Brain microvascular endothelial cell (primary cell): ENCODE measurements at regions not wholly inside any gene's neighbourhood (a gene's known extent, or its start where the extent isn't known, plus 50 kb on each side); places are given as distances from the start of the nearest gene placed in this dataset.

ENCODE experiments used
- DNase-seq: peaks from one replicate; pipeline ENCODE4 v3.0.0-alpha.2; 2020
- H3K27ac ChIP-seq: fragments of 250-450 bp; sonication (Bioruptor Pico); 2 replicates; pipeline ENCODE4 v1.5.1; 2020; ENCODE audit warnings: mild to moderate bottlenecking, moderate library complexity
- H3K27me3 ChIP-seq: fragments of 250-450 bp; sonication (Bioruptor Pico); replicated peaks from 2 replicates; pipeline ENCODE4 v1.5.1; 2020; ENCODE audit warnings: mild to moderate bottlenecking
- H3K36me3 ChIP-seq: fragments of 250-450 bp; sonication (Bioruptor Pico); replicated peaks from 2 replicates; pipeline ENCODE4 v1.5.1; 2020; ENCODE audit warnings: mild to moderate bottlenecking
- H3K4me3 ChIP-seq: 2 replicates; pipeline ENCODE4 v1.5.1; 2011; ENCODE audit warnings: low read depth, mild to moderate bottlenecking, control low read depth, low read length, moderate library complexity
- CTCF ChIP-seq: IDR thresholded peaks from 2 replicates; pipeline ENCODE4 v1.5.1; 2011; ENCODE audit warnings: low read depth, mild to moderate bottlenecking, moderate library complexity, low read length, control low read depth, inconsistent platforms; ENCODE audit errors: missing control alignments
- in situ Hi-C: cut with HindIII; loops from 2 replicates; pipeline ENCODE4 v1.10.0; 2017; ENCODE audit warnings: low sequenced_read_pairs, low pct_ligation_motif_present

GRCh38 chr5:36440300-36440699 lies 138.6 kb upstream of the RANBP3L start:
- in situ Hi-C loops: no loop called here

GRCh38 chr5:36441280-36441679 lies 139.6 kb upstream of the RANBP3L start:
- in situ Hi-C loops: no loop called here
- H3K36me3 ChIP-seq: no peaks in the 10 kb centered on the region
- no peak for TF ChIP-seq CTCF
- H3K4me3 ChIP-seq: no peak overlapping the region
- H3K27ac ChIP-seq: no peak overlapping the region
- no peak for DNase-seq
- H3K27me3 ChIP-seq: peaks cover 3% of the 10 kb centered on the region

More at GRCh38 chr5:36440300-36440699, 138.6 kb upstream of the RANBP3L start:
- no peak overlapping the region for H3K4me3 ChIP-seq
- H3K36me3 ChIP-seq: no peaks in the 10 kb centered on the region
- H3K27ac ChIP-seq: no peak overlapping the region
- H3K27me3 ChIP-seq: peaks cover 3% of the 10 kb centered on the region
- no peak for DNase-seq
- TF ChIP-seq CTCF: no peak

- TF ChIP-seq CTCF: no peak
- no peaks in the 10 kb centered on the region for H3K27me3 ChIP-seq
- no peak for DNase-seq
- no peak overlapping the region for H3K27ac ChIP-seq
- no peak overlapping the region for H3K4me3 ChIP-seq
- in situ Hi-C loops: no loop called here
- no peaks in the 10 kb centered on the region for H3K36me3 ChIP-seq
Measured at GRCh38 chr5:36442352-36442751, 140.7 kb upstream of the RANBP3L start.

GRCh38 chr5:36442796-36443195 lies 141.1 kb upstream of the RANBP3L start:
- DNase-seq: peak; percentile 68
- H3K27me3 ChIP-seq: no peaks in the 10 kb centered on the region
- H3K27ac ChIP-seq: no peak overlapping the region
- in situ Hi-C loops: no loop called here
- H3K4me3 ChIP-seq: no peak overlapping the region
- no peaks in the 10 kb centered on the region for H3K36me3 ChIP-seq
- TF ChIP-seq CTCF: no peak

- DNase-seq: no peak
- TF ChIP-seq CTCF: no peak
- H3K36me3 ChIP-seq: no peaks in the 10 kb centered on the region
- no peak overlapping the region for H3K27ac ChIP-seq
- no peak overlapping the region for H3K4me3 ChIP-seq
- in situ Hi-C loops: no loop called here
- no peaks in the 10 kb centered on the region for H3K27me3 ChIP-seq
Measured at GRCh38 chr5:36443941-36444340, 142.2 kb upstream of the RANBP3L start.
